ENCODE measurements at regions not wholly inside any gene's neighbourhood (a gene's known extent, or its start where the extent isn't known, plus 50 kb on each side); places are given as distances from the start of the nearest gene placed in this dataset.
"Not testable (repeated sequence)": the region's sequence is repeated elsewhere in the genome, so short reads cannot be mapped to it uniquely, and the experiment has no call there.

GRCh38 chr3:177488740-177489139, 291.5 kb upstream of the TBL1XR1 start:
- Mint-ChIP-seq H3K4me3 (no peak overlapping the region), H3K27ac (no peak overlapping the region), H3K9me3 (no peaks in the 10 kb centered on the region), H3K36me3 (ENCODE audit: low read depth) (no peaks in the 10 kb centered on the region), H3K27me3 (no peaks in the 10 kb centered on the region), H3K4me1 (peaks cover 6% of the 10 kb centered on the region)
- no peak for ATAC-seq (replicated peaks)

GRCh38 chr3:177490626-177491025, 293.3 kb upstream of the TBL1XR1 start:
- H3K27ac Mint-ChIP-seq: no peak overlapping the region
- no peak for ATAC-seq (replicated peaks)
- H3K4me3 Mint-ChIP-seq: no peak overlapping the region
- no peaks in the 10 kb centered on the region for H3K36me3 Mint-ChIP-seq (ENCODE audit: low read depth)
- H3K27me3 Mint-ChIP-seq: no peaks in the 10 kb centered on the region
- H3K9me3 Mint-ChIP-seq: no peaks in the 10 kb centered on the region
- peaks cover 6% of the 10 kb centered on the region for H3K4me1 Mint-ChIP-seq

- Mint-ChIP-seq H3K9me3 (no peaks in the 10 kb centered on the region), H3K4me3 (no peak overlapping the region), H3K36me3 (ENCODE audit: low read depth) (no peaks in the 10 kb centered on the region), H3K27ac (no peak overlapping the region), H3K4me1 (peaks cover 6% of the 10 kb centered on the region), H3K27me3 (no peaks in the 10 kb centered on the region)
- ATAC-seq (replicated peaks): no peak
These were observed 294.2 kb upstream of the TBL1XR1 start for GRCh38 chr3:177491296-177492032.

GRCh38 chr3:177493091-177493490, 295.8 kb upstream of the TBL1XR1 start:
- H3K4me3 Mint-ChIP-seq: no peak overlapping the region
- no peaks in the 10 kb centered on the region for H3K27me3 Mint-ChIP-seq
- H3K9me3 Mint-ChIP-seq: no peaks in the 10 kb centered on the region
- H3K27ac Mint-ChIP-seq: no peak overlapping the region
- H3K36me3 Mint-ChIP-seq (ENCODE audit: low read depth): no peaks in the 10 kb centered on the region
- peaks cover 6% of the 10 kb centered on the region for H3K4me1 Mint-ChIP-seq
- ATAC-seq (replicated peaks): no peak

- no peaks in the 10 kb centered on the region for H3K36me3 Mint-ChIP-seq (ENCODE audit: low read depth)
These were observed 296.9 kb upstream of the TBL1XR1 start for GRCh38 chr3:177494216-177494615.

GRCh38 chr3:177495566-177495965, 298.3 kb upstream of the TBL1XR1 start:
- no peaks in the 10 kb centered on the region for H3K27me3 Mint-ChIP-seq

More at GRCh38 chr3:177494216-177494615, 296.9 kb upstream of the TBL1XR1 start:
- Mint-ChIP-seq H3K27me3 (no peaks in the 10 kb centered on the region), H3K4me3 (no peak overlapping the region), H3K4me1 (peaks cover under 1% of the 10 kb centered on the region), H3K9me3 (no peaks in the 10 kb centered on the region), H3K27ac (no peak overlapping the region)
- no peak for ATAC-seq (replicated peaks)

GRCh38 chr3:177498037-177498857, 301.0 kb upstream of the TBL1XR1 start:
- no peaks in the 10 kb centered on the region for H3K36me3 Mint-ChIP-seq (ENCODE audit: low read depth)
- H3K9me3 Mint-ChIP-seq: peaks cover 3% of the 10 kb centered on the region
- no peaks in the 10 kb centered on the region for H3K27me3 Mint-ChIP-seq
- no peak for ATAC-seq (replicated peaks)
- no peak overlapping the region for H3K27ac Mint-ChIP-seq
- H3K4me1 Mint-ChIP-seq: no peaks in the 10 kb centered on the region
- H3K4me3 Mint-ChIP-seq: no peak overlapping the region

More at GRCh38 chr3:177495566-177495965, 298.3 kb upstream of the TBL1XR1 start:
- H3K27ac Mint-ChIP-seq: no peak overlapping the region
- H3K9me3 Mint-ChIP-seq: peaks cover 3% of the 10 kb centered on the region
- ATAC-seq (replicated peaks): no peak
- no peaks in the 10 kb centered on the region for H3K36me3 Mint-ChIP-seq (ENCODE audit: low read depth)
- H3K4me3 Mint-ChIP-seq: no peak overlapping the region
- H3K4me1 Mint-ChIP-seq: no peaks in the 10 kb centered on the region

- not testable (repeated sequence) for H3K36me3 Mint-ChIP-seq (ENCODE audit: low read depth); H3K4me3 Mint-ChIP-seq; ATAC-seq (replicated peaks); H3K4me1 Mint-ChIP-seq; H3K27ac Mint-ChIP-seq; H3K27me3 Mint-ChIP-seq; H3K9me3 Mint-ChIP-seq
These were observed 301.8 kb upstream of the TBL1XR1 start for GRCh38 chr3:177499039-177499438.

GRCh38 chr3:177499779-177500423, 302.6 kb upstream of the TBL1XR1 start:
- Mint-ChIP-seq H3K27ac (no peak overlapping the region), H3K27me3 (no peaks in the 10 kb centered on the region), H3K4me3 (no peak overlapping the region), H3K9me3 (peaks cover 3% of the 10 kb centered on the region), H3K36me3 (ENCODE audit: low read depth) (no peaks in the 10 kb centered on the region), H3K4me1 (no peaks in the 10 kb centered on the region)
- ATAC-seq (replicated peaks): no peak

GRCh38 chr3:177510693-177511216, 313.5 kb upstream of the TBL1XR1 start:
- Mint-ChIP-seq H3K9me3 (no peaks in the 10 kb centered on the region), H3K4me3 (no peak overlapping the region), H3K27me3 (no peaks in the 10 kb centered on the region), H3K36me3 (ENCODE audit: low read depth) (no peaks in the 10 kb centered on the region), H3K4me1 (peaks cover 4% of the 10 kb centered on the region), H3K27ac (no peak overlapping the region)
- ATAC-seq (replicated peaks): no peak

- Mint-ChIP-seq H3K4me1 (peaks cover 8% of the 10 kb centered on the region), H3K27me3 (no peaks in the 10 kb centered on the region), H3K4me3 (no peak overlapping the region), H3K27ac (no peak overlapping the region), H3K9me3 (no peaks in the 10 kb centered on the region), H3K36me3 (ENCODE audit: low read depth) (no peaks in the 10 kb centered on the region)
- no peak for ATAC-seq (replicated peaks)
These were observed 315.9 kb upstream of the TBL1XR1 start for GRCh38 chr3:177512945-177513814.

- ATAC-seq (replicated peaks): no peak
- Mint-ChIP-seq H3K36me3 (ENCODE audit: low read depth) (no peaks in the 10 kb centered on the region), H3K27me3 (no peaks in the 10 kb centered on the region), H3K4me3 (no peak overlapping the region), H3K4me1 (peaks cover 11% of the 10 kb centered on the region), H3K9me3 (peaks cover under 1% of the 10 kb centered on the region), H3K27ac (no peak overlapping the region)
These were observed 316.7 kb upstream of the TBL1XR1 start for GRCh38 chr3:177513815-177514610.
